ENCODE measurements at regions not wholly inside any gene's neighbourhood (a gene's known extent, or its start where the extent isn't known, plus 50 kb on each side); places are given as distances from the start of the nearest gene placed in this dataset.

DNA sequence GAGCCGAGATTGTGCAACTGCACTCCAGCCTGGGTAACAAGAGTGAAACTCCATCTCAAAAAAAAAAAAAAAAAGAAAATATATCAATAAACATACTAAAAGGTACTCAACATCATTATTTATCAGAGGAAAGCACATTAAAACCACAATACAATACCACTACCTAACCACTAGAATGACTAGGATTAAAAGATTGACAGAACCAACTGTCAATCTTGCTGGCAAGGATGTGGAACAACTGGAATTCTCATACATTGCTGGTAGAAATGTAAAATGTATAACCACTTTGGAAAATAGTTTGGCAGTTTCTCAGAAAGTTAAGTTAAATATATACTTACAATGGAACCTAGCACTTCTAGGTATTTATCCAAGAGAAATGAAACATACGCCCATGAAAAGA lies 88.6 kb downstream of the B3GNT2 start:
- no peak for TF ChIP-seq CTCF (conservative IDR thresholded peaks at IDR 0.05 in 1 of 2, IDR thresholded peaks at IDR 0.05 in 1 of 2; ENCODE audit: low read depth in 1 of 2, low read length in 2 of 2)
- TF ChIP-seq EZH2 (IDR thresholded peaks at IDR 0.05; ENCODE audit: low read length, missing control alignments): no peak

Data from fibroblast of lung (primary cell).